ENCODE measurements at regions not wholly inside any gene's neighbourhood (a gene's known extent, or its start where the extent isn't known, plus 50 kb on each side); places are given as distances from the start of the nearest gene placed in this dataset.

DNA sequence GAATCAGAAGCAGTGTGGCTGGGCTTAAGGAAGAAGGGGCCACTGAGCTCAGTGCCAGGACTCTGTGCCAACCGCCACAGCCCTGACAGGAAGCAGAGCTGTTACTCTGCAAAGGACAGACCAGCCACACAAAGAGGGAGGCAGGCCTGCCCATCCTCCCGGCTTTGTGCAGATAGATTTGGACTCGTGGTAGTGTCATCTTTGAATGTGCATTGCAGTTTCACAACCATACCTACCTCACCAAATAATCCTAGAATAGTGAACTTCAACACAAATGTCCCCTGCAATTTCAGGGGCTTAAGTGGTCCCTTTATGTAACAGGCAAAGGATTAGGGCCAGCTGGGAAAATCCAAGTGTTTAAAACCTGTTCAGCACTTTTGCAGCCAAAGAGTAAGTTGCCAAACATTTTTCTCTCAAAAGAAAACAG lies 55.1 kb upstream of the CLDN10 start:
- FAIRE-seq (no peak), DNase-seq (ENCODE audit: low spot score) (no peak)

DNA sequence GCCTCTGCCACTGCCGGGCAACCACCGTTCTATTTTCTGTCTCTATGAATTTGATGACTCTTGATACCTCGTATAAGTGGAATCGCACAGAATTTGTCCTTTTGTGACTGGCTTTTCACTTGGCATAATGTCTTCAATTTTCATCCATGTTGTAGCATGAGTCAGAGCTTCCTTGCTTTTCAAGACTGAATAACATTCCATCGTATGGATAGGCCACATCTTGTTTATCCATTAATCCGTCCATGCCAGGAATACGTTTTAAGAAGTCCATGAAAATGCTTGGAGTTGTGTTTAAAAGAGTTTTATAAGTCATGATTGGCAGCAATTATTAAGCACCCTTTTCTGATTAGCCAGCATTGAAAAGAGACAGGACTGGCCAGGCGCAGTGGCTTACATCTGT lies 53.6 kb upstream of the CLDN10 start:
- no peak for FAIRE-seq
- no peak for DNase-seq (ENCODE audit: low spot score)

DNA sequence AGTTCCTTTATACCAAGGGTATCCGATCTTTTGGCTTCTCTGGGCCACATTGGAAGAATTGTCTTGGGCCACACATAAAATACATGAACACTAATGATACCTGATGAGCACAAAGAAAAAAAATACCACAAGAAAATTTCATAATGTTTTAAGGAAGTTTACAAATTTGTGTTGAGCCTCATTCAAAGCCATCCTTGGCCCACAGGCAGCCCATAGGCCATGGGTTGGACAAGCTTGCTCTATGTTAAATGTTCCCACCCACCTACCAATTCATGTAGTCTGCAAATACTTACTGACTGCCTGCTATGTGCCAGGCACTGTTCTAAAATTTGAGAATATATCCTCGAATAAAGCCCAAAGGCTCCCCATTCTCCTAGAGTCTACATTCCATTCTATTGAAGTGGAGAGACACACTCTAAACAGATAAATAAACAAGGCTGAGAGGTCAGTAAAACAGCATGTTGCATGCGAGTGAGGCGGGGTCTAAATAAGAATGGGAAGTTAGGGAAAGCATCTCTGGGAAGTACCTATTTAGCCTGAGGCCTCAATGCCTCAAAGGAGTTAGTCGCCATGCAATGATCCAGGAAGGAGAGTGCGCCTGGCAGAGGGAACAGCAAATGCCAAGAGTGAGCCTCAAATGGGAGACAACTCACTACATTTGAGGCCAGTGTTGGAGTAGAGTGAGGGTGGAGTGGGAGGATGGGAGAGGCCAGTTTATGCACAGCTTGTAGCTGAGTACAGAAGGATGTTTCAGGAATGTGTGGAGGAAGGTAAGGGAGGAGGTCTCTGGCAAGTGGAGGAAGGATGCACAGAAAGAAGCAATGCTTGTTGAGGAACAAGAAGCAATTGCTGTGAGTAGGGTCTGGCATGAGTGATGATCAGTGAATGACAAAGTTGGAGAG lies 52.5 kb upstream of the CLDN10 start:
- DNase-seq (ENCODE audit: low spot score), result no peak
- FAIRE-seq, result no peak

DNA sequence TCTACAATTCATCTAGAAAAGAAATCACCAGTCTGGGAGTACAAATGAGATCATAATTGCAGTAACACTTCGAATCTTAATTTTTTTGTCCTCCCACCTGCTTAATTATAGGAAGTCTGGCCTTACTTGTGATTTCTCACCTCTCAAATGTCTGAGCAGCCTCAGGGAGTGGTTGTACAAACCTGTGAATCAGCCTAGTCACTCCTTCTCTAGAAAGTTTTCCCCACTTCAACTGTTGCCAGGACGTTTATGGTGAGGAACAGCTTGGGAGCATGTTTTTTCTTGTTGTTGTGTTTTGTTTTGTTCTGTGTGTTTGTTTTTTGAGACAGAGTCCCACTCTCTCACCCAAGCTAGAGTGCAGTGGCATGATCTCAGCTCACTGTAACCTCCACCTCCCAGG lies 50.3 kb upstream of the CLDN10 start:
- FAIRE-seq, result no peak
- no peak for DNase-seq (ENCODE audit: low spot score)

Measured in RCC 7860 (cell line).